NCI-H146 treated with DMSO at 0.1 percent for 48 hours (cell line): ENCODE measurements at regions not wholly inside any gene's neighbourhood (a gene's known extent, or its start where the extent isn't known, plus 50 kb on each side); places are given as distances from the start of the nearest gene placed in this dataset.

Experiments
- DNase-seq: peaks from one replicate; lab custom pipeline; 2025; ENCODE audit not compliant: unreplicated experiment; lab: John Stamatoyannopoulos, UW

GRCh38 chr5:165209101-165209727 lies 1703.8 kb downstream of the MAT2B start:
- DNase-seq = peak; percentile 56

DNA sequence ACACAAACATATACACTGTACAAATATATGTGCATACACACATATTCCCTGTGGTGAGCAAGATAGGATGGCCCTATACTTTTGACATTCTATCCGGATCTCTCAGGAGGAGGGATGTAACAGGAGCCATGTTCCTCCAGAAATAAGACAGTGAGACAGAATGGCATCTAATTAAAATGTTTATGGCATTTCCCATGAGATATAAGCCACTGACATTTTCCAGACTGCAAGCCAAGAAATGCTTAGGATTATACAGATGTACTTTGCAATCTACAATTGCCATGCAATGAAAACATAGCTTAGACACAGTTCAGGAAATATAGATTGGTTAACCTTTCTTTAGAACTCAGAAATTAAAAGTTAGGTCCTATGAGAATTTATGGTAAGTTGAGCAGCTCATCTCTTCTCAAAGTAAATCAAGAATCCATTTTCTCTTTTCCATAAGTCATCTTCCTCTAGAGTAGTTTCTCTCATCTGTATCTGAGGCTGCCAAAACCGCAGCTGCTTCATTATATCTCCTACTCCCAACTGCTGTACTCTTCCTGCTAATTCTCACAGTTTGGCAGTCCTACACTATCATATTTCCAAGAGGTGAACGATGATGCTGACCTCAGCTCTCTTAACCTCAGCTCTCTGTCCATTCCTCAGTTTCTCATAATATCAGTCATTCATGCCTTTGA lies 1719.1 kb downstream of the MAT2B start:
- no peak for DNase-seq

DNA sequence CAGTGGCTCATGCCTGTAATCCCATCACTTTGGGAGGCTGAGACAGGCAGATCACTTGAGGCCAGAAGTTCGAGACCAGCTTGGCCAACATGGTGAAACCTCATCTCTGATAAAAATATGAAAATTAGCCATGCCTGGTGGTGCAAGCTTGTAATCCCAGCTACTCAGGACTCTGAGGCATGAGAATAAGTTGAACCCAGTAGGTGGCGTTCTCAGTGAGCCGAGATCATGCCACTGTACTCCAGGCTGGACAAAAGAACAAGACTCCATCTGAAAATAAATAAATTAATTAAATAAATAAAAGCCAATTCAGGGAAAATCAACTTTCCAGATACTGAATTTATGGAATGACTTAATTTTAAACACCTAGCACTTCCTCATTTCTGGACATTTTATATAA lies 1722.1 kb downstream of the MAT2B start:
- DNase-seq = no peak

- no peak for DNase-seq
Observed at GRCh38 chr5:165228184-165228583, 1722.8 kb downstream of the MAT2B start.

DNA sequence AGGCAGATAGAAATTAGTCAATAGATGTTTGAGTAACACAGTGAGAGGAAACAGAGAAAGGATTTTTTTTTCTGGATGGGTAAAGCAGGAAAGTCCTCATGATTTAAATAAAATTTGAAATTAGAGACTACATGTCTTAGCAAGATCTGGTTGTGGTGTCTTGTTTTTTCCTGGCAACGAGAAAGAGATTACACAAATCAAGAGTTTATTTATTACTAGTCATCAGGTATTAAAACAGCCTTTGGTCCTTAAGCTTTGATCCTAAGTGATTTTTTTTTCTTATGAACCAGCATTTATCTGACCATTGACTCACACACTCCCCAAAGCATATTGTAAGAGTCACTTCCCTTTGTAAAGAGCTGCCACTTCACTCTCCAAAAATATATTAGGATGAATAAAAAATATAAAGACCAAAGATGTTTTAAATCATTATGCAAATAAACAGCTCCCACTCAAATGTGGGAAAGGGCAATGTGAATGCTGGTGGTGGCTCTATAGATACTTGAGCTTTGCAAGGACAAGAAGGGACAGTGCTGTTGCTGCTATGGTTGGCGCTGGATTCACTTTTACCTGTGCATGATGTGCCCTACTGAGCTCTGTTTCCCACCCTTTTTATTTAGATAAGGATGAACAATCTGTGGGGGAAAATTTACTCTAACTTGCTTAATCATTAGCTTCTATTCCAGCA lies 1726.5 kb downstream of the MAT2B start:
- DNase-seq = no peak

GRCh38 chr5:165232509-165233028 lies 1727.2 kb downstream of the MAT2B start:
- no peak for DNase-seq

DNA sequence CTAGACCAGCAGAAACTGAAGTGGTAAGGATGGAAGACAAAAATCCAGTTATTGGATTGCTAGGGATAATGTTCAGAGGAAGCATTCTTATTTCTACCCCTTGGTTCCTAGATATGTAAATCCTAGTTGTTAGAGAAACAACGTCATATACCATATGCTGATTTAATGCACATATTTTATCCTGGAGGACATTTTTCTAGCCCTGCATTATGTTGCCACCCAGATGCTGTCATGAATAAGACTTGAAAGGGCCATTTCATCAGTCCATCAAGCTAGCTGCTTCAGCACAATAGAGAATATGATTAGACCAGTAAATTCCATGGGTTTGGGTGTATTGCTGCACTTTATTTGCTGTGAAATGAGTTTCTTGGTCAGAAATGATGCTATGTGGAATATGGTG lies 1736.4 kb downstream of the MAT2B start:
- DNase-seq = no peak

DNA sequence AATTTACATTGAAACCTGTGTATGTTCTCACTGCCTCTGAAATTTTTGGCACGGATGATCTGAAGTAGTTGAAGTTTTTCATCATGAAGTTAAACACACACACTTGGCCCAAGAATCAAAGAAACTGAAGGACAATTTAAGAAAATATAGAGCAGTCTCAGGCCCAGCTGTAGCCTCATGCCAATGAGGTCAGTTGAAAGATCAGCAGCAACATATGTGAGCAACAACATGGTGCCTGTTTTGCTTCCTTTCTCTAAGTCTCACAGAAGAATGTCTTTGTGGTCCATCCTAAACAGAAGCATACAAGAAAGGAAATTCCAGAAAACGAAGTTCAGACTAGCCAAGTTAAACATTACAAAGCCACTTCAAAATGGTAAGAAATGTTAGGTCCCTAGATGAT lies 1737.2 kb downstream of the MAT2B start:
- no peak for DNase-seq

GRCh38 chr5:165244407-165244806 lies 1739.0 kb downstream of the MAT2B start:
- DNase-seq = no peak

GRCh38 chr5:165258197-165258771 lies 1752.9 kb downstream of the MAT2B start:
- DNase-seq = no peak

- DNase-seq = no peak
Observed at GRCh38 chr5:165260426-165260825, 1755.0 kb downstream of the MAT2B start.

DNA sequence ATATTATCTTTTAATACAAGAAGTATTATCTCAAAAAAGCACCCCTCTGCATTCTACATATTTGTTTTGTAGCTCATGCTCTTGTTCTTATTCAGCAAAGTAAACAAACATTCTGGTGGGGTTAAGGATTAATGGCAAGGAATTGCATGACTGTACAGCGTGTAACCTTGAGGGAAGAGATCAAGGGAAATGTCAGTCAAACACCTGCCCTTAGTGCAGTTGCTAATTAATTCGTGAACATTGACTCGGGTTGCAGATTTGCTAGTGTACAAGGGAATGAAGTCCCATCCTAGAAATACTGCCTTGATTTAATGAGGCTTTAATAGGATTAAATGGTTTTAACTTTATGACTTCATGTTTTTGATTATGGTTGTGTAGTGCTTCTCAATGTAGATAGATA lies 1758.1 kb downstream of the MAT2B start:
- no peak for DNase-seq

GRCh38 chr5:165266939-165267338 lies 1761.5 kb downstream of the MAT2B start:
- DNase-seq = no peak

GRCh38 chr5:165272436-165272835 lies 1767.0 kb downstream of the MAT2B start:
- DNase-seq = no peak

DNA sequence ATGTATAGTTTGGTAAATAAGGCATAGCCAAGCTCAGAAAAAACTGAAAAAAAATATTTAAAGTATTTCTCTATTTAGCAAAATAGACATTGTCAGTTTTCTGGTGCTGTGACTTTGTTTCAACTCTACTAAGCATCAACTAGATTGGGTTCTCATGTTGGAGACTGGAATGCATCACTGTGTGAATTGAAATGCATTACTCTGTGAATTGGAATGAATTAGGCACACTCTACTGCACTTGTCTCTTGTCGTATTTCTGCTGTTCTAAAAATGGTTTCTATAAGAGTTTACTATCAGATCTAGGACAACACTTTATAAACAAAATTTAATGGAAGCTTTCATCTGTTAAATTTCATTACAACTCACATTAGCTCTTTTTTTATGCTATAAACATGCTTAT lies 1772.2 kb downstream of the MAT2B start:
- DNase-seq = no peak

GRCh38 chr5:165282491-165282890 lies 1777.1 kb downstream of the MAT2B start:
- DNase-seq = no peak

DNA sequence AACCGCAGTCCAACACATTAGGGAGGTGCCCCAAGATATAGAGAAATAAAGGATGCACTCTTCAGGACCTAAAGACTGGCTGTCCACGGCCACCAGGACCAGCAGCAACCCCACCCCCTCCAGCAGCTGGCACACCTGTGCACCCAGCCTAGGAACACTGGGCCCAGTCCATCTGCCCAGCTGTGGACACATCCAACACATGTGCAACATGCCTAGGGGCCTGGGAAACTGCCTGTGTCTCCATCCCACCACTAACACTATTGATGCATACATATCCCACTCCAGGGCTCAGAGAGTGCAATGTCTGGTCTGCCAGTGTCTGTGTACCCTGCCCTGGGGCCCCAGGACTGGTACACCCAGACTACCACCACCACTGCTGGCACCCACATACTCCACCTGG lies 1781.3 kb downstream of the MAT2B start:
- no peak for DNase-seq

GRCh38 chr5:165290535-165290934 lies 1785.1 kb downstream of the MAT2B start:
- DNase-seq = no peak

DNA sequence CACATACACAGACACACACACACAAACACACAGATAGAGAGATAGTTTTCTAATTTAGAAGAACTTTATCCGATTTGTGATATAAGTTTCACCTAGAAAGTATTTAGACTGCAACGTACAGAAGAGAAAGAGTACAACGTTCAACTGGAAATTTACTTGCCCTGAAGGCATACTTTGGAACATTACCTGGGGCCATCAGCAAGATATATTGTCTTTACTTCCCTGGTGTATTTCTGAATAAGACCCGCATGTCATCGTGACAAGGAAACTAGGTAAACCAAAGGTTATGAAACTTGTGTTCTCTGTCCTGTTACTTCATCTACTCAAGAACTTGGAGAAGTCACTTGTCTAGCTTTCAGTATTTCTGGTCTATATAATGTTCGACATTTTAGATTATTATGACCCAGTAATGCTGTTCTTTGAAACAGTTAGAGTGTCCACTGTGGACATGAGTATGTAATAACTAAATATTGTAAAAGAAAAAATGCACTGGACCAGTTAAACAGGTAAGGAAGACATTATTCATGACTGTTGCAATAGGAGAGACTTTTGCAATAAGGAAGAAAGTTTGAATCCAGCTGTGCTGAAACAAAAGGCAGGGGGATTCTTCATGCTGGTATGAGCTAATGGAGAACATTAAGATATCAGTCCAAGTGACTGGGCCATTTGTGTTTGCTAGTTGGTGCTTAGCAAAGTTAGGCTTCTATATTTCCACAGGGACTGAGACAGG lies 1791.1 kb downstream of the MAT2B start:
- DNase-seq = no peak

- no peak for DNase-seq
Observed at GRCh38 chr5:165304193-165304827, 1798.9 kb downstream of the MAT2B start.

- DNase-seq = no peak
Observed at GRCh38 chr5:165305596-165305995, 1800.2 kb downstream of the MAT2B start.
